WTC11 (cell line): ENCODE measurements at regions not wholly inside any gene's neighbourhood (a gene's known extent, or its start where the extent isn't known, plus 50 kb on each side); places are given as distances from the start of the nearest gene placed in this dataset.

Experiments
- ATAC-seq: fragments of 200-7000 bp; cut with Tn5 transposase; 2 replicates; pipeline ENCODE4 v1.10.0; 2021; ENCODE audit warnings: mild to moderate bottlenecking, moderate library complexity
- CTCF ChIA-PET: fragments of 300-600 bp; sonication (Branson Sonifier 250); formaldehyde crosslinking; loops from one replicate; lab custom pipeline; 2021; ENCODE audit warnings: antibody characterized with exemption; lab: Charles Lee
- POLR2A ChIA-PET: fragments of 350-600 bp; sonication (Branson Sonifier 250); formaldehyde crosslinking; loops from one replicate; lab custom pipeline; 2021; ENCODE audit warnings: antibody characterized with exemption; lab: Charles Lee
- DNase-seq: peaks from one replicate; pipeline ENCODE4 v3.0.0; 2021; ENCODE audit warnings: low spot score
- H3K27ac Mint-ChIP-seq: 2 replicates; pipeline ENCODE4 v1.8.0; 2021; ENCODE audit warnings: mixed read lengths
- H3K27me3 Mint-ChIP-seq: 2 replicates; pipeline ENCODE4 v1.8.0; 2021; ENCODE audit warnings: low read depth, mild to moderate bottlenecking, moderate library complexity, mixed read lengths
- H3K36me3 Mint-ChIP-seq: 2 replicates; pipeline ENCODE4 v1.8.0; 2021; ENCODE audit warnings: mixed read lengths
- H3K4me1 Mint-ChIP-seq: 2 replicates; pipeline ENCODE4 v1.8.0; 2022; ENCODE audit warnings: mixed read lengths
- H3K4me3 Mint-ChIP-seq: 2 replicates; pipeline ENCODE4 v1.8.0; 2021; ENCODE audit warnings: mild to moderate bottlenecking, moderate library complexity, mixed read lengths
- H3K9me3 Mint-ChIP-seq: 2 replicates; pipeline ENCODE4 v1.8.0; 2021; ENCODE audit warnings: mixed read lengths
- ESRRA ChIP-seq: sonication (generic); formaldehyde crosslinking; IDR thresholded peaks from 2 replicates; pipeline ENCODE4 v1.8.1; 2022; ENCODE audit warnings: mild to moderate bottlenecking, missing genetic modification reagents, borderline replicate concordance
- FOXJ3 ChIP-seq: sonication (generic); formaldehyde crosslinking; IDR thresholded peaks from 2 replicates; pipeline ENCODE4 v1.9.0; 2021; ENCODE audit warnings: missing genetic modification reagents, mild to moderate bottlenecking, borderline replicate concordance
- FOXP1 ChIP-seq: sonication (generic); formaldehyde crosslinking; IDR thresholded peaks from 2 replicates; pipeline ENCODE4 v1.8.0; 2022; ENCODE audit warnings: missing genetic modification reagents, mild to moderate bottlenecking, moderate library complexity, borderline replicate concordance
- HMGA2 ChIP-seq: fragments of 250-450 bp; sonication (Bioruptor Pico); IDR thresholded peaks from 2 replicates; pipeline ENCODE4 v1.4.0; 2021; ENCODE audit warnings: mild to moderate bottlenecking, moderate library complexity
- JAZF1 ChIP-seq: fragments of 250-450 bp; sonication (Bioruptor Pico); IDR thresholded peaks from 2 replicates; pipeline ENCODE4 v1.9.0; 2021; ENCODE audit warnings: moderate library complexity, mild to moderate bottlenecking, inconsistent platforms
- NR2C2 ChIP-seq: sonication (generic); formaldehyde crosslinking; IDR thresholded peaks from 2 replicates; pipeline ENCODE4 v1.8.0; 2022; ENCODE audit warnings: mild to moderate bottlenecking, missing genetic modification reagents
- OVOL2 ChIP-seq: fragments of 250-450 bp; sonication (Bioruptor Pico); IDR thresholded peaks from 2 replicates; pipeline ENCODE4 v1.9.0; 2021; ENCODE audit warnings: mild to moderate bottlenecking, borderline replicate concordance
- SMAD3 ChIP-seq: sonication (generic); formaldehyde crosslinking; IDR thresholded peaks from 2 replicates; pipeline ENCODE4 v1.8.0; 2022; ENCODE audit warnings: missing genetic modification reagents, mild to moderate bottlenecking, borderline replicate concordance
- ZBTB21 ChIP-seq: sonication (generic); formaldehyde crosslinking; IDR thresholded peaks from 2 replicates; pipeline ENCODE4 v1.8.1; 2023; ENCODE audit warnings: mild to moderate bottlenecking, missing genetic modification reagents, borderline replicate concordance
- ZNF232 ChIP-seq: sonication (generic); formaldehyde crosslinking; IDR thresholded peaks from 2 replicates; pipeline ENCODE4 v1.8.0; 2022; ENCODE audit warnings: mild to moderate bottlenecking, missing genetic modification reagents
- ZNF317 ChIP-seq: sonication (generic); formaldehyde crosslinking; IDR thresholded peaks from 2 replicates; pipeline ENCODE4 v1.8.1; 2023; ENCODE audit warnings: low read depth, mild to moderate bottlenecking, moderate library complexity, missing genetic modification reagents, borderline replicate concordance
- ZNF416 ChIP-seq: fragments of 250-450 bp; sonication (Bioruptor Pico); IDR thresholded peaks from 2 replicates; pipeline ENCODE4 v1.9.0; 2021; ENCODE audit warnings: mild to moderate bottlenecking, inconsistent platforms
- TF ChIP-seq, protein P1 (sequence below): sonication (generic); formaldehyde crosslinking; IDR thresholded peaks from 2 replicates; pipeline ENCODE4 v1.8.0; 2022; ENCODE audit warnings: mild to moderate bottlenecking, missing genetic modification reagents
- TF ChIP-seq, protein P2 (sequence below): fragments of 200-600 bp; IDR thresholded peaks from 2 replicates; pipeline ENCODE4 v1.8.0; 2022; ENCODE audit warnings: antibody characterized with exemption
- TF ChIP-seq, protein P3 (sequence below): sonication (generic); formaldehyde crosslinking; conservative IDR thresholded peaks from 2 replicates; pipeline ENCODE4 v1.8.1; 2022; ENCODE audit warnings: mild to moderate bottlenecking, missing genetic modification reagents
- TF ChIP-seq, protein P4 (sequence below): sonication (generic); formaldehyde crosslinking; IDR thresholded peaks from 2 replicates; pipeline ENCODE4 v1.8.1; 2023; ENCODE audit warnings: mild to moderate bottlenecking, missing genetic modification reagents
- TF ChIP-seq, protein P5 (sequence below): sonication (generic); formaldehyde crosslinking; IDR thresholded peaks from 2 replicates; pipeline ENCODE4 v1.8.1; 2023; ENCODE audit warnings: mild to moderate bottlenecking, missing genetic modification reagents, borderline replicate concordance
- TF ChIP-seq, protein P6 (sequence below): sonication (generic); formaldehyde crosslinking; IDR thresholded peaks from 2 replicates; pipeline ENCODE4 v1.8.1; 2023; ENCODE audit warnings: mild to moderate bottlenecking, missing genetic modification reagents

- H3K4me3 Mint-ChIP-seq: no peak overlapping the region
- no peaks in the 10 kb centered on the region; the same call in 1 of the 2 replicates for H3K27me3 Mint-ChIP-seq
- no peak for TF ChIP-seq ZNF416 (CRISPR knock-in tag)
- TF ChIP-seq, protein P1, sequence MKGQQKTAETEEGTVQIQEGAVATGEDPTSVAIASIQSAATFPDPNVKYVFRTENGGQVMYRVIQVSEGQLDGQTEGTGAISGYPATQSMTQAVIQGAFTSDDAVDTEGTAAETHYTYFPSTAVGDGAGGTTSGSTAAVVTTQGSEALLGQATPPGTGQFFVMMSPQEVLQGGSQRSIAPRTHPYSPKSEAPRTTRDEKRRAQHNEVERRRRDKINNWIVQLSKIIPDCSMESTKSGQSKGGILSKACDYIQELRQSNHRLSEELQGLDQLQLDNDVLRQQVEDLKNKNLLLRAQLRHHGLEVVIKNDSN (CRISPR knock-in tag): no peak
- TF ChIP-seq ZNF232 (CRISPR knock-in tag): no peak
- TF ChIP-seq NR2C2 (CRISPR knock-in tag): no peak
- TF ChIP-seq, protein P2, sequence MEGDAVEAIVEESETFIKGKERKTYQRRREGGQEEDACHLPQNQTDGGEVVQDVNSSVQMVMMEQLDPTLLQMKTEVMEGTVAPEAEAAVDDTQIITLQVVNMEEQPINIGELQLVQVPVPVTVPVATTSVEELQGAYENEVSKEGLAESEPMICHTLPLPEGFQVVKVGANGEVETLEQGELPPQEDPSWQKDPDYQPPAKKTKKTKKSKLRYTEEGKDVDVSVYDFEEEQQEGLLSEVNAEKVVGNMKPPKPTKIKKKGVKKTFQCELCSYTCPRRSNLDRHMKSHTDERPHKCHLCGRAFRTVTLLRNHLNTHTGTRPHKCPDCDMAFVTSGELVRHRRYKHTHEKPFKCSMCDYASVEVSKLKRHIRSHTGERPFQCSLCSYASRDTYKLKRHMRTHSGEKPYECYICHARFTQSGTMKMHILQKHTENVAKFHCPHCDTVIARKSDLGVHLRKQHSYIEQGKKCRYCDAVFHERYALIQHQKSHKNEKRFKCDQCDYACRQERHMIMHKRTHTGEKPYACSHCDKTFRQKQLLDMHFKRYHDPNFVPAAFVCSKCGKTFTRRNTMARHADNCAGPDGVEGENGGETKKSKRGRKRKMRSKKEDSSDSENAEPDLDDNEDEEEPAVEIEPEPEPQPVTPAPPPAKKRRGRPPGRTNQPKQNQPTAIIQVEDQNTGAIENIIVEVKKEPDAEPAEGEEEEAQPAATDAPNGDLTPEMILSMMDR: no peak
- TF ChIP-seq FOXP1 (CRISPR knock-in tag): no peak
- no peak for TF ChIP-seq FOXJ3 (CRISPR knock-in tag)
- TF ChIP-seq, protein P3, sequence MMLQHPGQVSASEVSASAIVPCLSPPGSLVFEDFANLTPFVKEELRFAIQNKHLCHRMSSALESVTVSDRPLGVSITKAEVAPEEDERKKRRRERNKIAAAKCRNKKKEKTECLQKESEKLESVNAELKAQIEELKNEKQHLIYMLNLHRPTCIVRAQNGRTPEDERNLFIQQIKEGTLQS (CRISPR knock-in tag): no peak
- DNase-seq (no peak), ATAC-seq (no peak)
- ChIA-PET POLR2A (no interaction called here), CTCF (no interaction called here)
- no peak overlapping the region for H3K27ac Mint-ChIP-seq
- peaks cover 35% of the 10 kb centered on the region for H3K9me3 Mint-ChIP-seq
- H3K4me1 Mint-ChIP-seq: peaks cover 21% of the 10 kb centered on the region
- H3K36me3 Mint-ChIP-seq: peaks cover 8% of the 10 kb centered on the region
These were observed 535.0 kb upstream of the KLF4 start for GRCh38 chr9:108024604-108025003.

DNA sequence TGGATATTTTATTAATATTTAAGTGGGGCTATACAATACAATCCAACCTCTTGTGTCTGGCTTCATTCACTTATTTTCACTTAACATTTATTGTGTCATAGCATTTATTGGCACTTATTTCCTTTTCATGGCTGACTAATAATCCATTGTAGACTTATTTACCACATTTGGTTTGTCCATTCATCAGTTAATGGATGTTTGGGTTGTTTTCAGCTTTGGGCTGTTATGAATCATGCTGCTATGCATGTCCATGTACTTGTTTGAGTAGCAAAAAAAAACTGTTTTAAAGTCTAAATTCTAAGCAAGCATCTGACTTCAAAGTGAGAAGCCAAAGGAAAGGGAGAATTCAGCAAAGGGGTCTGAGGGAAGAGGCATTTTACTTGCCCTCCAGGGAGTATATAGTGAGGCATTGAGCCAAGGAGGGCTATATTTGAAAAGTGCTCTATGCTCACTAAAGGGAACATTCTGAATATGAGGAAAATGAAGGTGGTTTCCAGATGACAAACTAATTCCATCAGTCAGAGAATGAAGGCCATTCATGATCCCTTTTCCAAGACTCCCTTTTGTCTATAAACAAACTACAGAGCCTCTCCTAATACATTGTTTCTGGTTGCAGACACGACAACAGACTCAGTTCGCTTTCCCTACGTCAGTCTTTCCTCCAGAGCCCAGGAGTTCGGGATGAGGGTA is 532.8 kb upstream of the KLF4 start:
- H3K27ac Mint-ChIP-seq: no peak overlapping the region
- POLR2A ChIA-PET: no interaction called here
- no peak overlapping the region for H3K4me3 Mint-ChIP-seq

DNA sequence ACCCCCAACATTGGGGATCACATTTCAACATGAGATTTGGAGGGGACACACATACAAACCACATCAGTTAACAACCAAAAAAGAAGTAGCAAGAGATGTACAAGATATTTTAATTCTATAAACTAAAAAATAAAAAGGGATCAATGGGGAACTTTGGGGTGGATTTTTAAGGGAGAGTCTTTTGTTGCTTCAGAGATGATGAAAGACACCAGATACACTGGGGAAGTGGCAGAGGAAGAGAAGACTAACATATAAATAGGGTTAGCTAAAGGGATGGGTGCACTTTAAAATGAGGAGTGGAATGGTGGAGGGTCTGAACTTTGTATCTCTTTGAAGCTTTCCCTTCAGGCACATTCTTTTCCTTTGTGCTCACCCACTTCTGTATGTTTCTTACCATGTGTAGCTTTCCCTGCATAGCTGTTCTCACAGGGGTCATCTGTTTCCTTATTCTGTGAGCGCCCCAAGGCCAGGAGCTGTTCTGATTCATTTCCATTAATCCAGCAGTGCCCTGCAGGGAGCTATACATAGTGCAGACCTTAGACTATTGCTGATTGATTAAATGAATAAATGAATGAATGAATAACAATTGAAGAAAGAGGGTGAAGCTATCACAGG is 531.6 kb upstream of the KLF4 start:
- CTCF ChIA-PET: no interaction called here
- TF ChIP-seq ZNF317 (CRISPR knock-in tag): 0 out of 2 replicates have a peak, but pooled peaks have one; percentile 47
- TF ChIP-seq, protein P4, sequence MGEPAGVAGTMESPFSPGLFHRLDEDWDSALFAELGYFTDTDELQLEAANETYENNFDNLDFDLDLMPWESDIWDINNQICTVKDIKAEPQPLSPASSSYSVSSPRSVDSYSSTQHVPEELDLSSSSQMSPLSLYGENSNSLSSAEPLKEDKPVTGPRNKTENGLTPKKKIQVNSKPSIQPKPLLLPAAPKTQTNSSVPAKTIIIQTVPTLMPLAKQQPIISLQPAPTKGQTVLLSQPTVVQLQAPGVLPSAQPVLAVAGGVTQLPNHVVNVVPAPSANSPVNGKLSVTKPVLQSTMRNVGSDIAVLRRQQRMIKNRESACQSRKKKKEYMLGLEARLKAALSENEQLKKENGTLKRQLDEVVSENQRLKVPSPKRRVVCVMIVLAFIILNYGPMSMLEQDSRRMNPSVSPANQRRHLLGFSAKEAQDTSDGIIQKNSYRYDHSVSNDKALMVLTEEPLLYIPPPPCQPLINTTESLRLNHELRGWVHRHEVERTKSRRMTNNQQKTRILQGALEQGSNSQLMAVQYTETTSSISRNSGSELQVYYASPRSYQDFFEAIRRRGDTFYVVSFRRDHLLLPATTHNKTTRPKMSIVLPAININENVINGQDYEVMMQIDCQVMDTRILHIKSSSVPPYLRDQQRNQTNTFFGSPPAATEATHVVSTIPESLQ: no peak
- no peak for TF ChIP-seq ESRRA (CRISPR knock-in tag)
- TF ChIP-seq, protein P5, sequence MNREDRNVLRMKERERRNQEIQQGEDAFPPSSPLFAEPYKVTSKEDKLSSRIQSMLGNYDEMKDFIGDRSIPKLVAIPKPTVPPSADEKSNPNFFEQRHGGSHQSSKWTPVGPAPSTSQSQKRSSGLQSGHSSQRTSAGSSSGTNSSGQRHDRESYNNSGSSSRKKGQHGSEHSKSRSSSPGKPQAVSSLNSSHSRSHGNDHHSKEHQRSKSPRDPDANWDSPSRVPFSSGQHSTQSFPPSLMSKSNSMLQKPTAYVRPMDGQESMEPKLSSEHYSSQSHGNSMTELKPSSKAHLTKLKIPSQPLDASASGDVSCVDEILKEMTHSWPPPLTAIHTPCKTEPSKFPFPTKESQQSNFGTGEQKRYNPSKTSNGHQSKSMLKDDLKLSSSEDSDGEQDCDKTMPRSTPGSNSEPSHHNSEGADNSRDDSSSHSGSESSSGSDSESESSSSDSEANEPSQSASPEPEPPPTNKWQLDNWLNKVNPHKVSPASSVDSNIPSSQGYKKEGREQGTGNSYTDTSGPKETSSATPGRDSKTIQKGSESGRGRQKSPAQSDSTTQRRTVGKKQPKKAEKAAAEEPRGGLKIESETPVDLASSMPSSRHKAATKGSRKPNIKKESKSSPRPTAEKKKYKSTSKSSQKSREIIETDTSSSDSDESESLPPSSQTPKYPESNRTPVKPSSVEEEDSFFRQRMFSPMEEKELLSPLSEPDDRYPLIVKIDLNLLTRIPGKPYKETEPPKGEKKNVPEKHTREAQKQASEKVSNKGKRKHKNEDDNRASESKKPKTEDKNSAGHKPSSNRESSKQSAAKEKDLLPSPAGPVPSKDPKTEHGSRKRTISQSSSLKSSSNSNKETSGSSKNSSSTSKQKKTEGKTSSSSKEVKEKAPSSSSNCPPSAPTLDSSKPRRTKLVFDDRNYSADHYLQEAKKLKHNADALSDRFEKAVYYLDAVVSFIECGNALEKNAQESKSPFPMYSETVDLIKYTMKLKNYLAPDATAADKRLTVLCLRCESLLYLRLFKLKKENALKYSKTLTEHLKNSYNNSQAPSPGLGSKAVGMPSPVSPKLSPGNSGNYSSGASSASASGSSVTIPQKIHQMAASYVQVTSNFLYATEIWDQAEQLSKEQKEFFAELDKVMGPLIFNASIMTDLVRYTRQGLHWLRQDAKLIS (CRISPR knock-in tag): no peak
- TF ChIP-seq ZBTB21 (CRISPR knock-in tag): no peak
- peak; percentile 46 for ATAC-seq

More for the DNA sequence above, 532.8 kb upstream of the KLF4 start:
- TF ChIP-seq HMGA2 (CRISPR knock-in tag) (no peak), OVOL2 (no peak), JAZF1 (CRISPR knock-in tag) (no peak), FOXJ3 (CRISPR knock-in tag) (no peak), SMAD3 (CRISPR knock-in tag) (no peak)
- TF ChIP-seq, protein P6, sequence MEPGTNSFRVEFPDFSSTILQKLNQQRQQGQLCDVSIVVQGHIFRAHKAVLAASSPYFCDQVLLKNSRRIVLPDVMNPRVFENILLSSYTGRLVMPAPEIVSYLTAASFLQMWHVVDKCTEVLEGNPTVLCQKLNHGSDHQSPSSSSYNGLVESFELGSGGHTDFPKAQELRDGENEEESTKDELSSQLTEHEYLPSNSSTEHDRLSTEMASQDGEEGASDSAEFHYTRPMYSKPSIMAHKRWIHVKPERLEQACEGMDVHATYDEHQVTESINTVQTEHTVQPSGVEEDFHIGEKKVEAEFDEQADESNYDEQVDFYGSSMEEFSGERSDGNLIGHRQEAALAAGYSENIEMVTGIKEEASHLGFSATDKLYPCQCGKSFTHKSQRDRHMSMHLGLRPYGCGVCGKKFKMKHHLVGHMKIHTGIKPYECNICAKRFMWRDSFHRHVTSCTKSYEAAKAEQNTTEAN: no peak
- H3K36me3 Mint-ChIP-seq: peaks cover 2% of the 10 kb centered on the region; the same call in 1 of the 2 replicates
- no peak for DNase-seq
- H3K4me1 Mint-ChIP-seq: peaks cover 28% of the 10 kb centered on the region
- no peaks in the 10 kb centered on the region; the same call in 1 of the 2 replicates for H3K27me3 Mint-ChIP-seq
- ATAC-seq: no peak
- H3K9me3 Mint-ChIP-seq: peaks cover 29% of the 10 kb centered on the region
- CTCF ChIA-PET: no interaction called here

More for the DNA sequence above, 531.6 kb upstream of the KLF4 start:
- H3K4me1 Mint-ChIP-seq: peaks cover 40% of the 10 kb centered on the region
- POLR2A ChIA-PET: no interaction called here
- H3K27me3 Mint-ChIP-seq: no peaks in the 10 kb centered on the region; the same call in 1 of the 2 replicates
- peaks cover 29% of the 10 kb centered on the region for H3K9me3 Mint-ChIP-seq
- H3K27ac Mint-ChIP-seq: no peak overlapping the region
- DNase-seq: no peak
- peaks cover 2% of the 10 kb centered on the region; the same call in 1 of the 2 replicates for H3K36me3 Mint-ChIP-seq
- H3K4me3 Mint-ChIP-seq: no peak overlapping the region
